ENCODE measurements at regions not wholly inside any gene's neighbourhood (a gene's known extent, or its start where the extent isn't known, plus 50 kb on each side); places are given as distances from the start of the nearest gene placed in this dataset.

- no peak for TF ChIP-seq CTCF (IDR thresholded peaks at IDR 0.05; ENCODE audit: low read depth, low read length, missing input control)
- TF ChIP-seq JUND (IDR thresholded peaks at IDR 0.05), result no peak
- TF ChIP-seq TAF1 (conservative IDR thresholded peaks at IDR 0.05), result no peak
- TF ChIP-seq SP1 (IDR thresholded peaks at IDR 0.05), result no peak
Observed at GRCh38 chr18:67788310-67789164, 272.0 kb upstream of the DSEL start.

All from liver (tissue), 3 donors.